IPS-NIHi7 (cell line): ENCODE measurements at regions not wholly inside any gene's neighbourhood (a gene's known extent, or its start where the extent isn't known, plus 50 kb on each side); places are given as distances from the start of the nearest gene placed in this dataset.

ENCODE experiments used
- DNase-seq: peaks from one replicate; pipeline ENCODE4 v3.0.0; 2012; ENCODE audit warnings: mixed read lengths; ENCODE audit errors: extremely low spot score

GRCh38 chr16:79980650-79981521, 380.3 kb upstream of the MAF start:
- DNase-seq, result no peak

GRCh38 chr16:79977940-79978836, 377.7 kb upstream of the MAF start:
- no peak for DNase-seq

DNA sequence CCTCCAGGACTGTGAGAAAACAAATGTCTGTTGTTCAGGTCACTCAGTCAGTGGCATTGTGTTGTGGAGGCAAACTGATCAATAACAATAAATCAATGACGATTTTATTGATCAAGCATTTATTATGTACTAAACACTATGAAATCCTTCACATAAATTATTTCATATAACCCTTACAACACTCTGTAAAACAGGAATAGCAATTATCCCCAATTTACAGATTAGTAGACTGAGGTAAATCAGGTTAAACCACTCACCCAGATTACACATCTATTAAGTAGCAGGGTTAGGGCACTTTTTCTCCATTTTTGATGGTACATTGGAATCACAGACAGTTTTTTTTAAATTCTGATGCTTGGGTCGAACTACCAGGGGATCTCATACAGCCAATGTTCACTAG, 372.8 kb upstream of the MAF start:
- DNase-seq, result no peak

DNA sequence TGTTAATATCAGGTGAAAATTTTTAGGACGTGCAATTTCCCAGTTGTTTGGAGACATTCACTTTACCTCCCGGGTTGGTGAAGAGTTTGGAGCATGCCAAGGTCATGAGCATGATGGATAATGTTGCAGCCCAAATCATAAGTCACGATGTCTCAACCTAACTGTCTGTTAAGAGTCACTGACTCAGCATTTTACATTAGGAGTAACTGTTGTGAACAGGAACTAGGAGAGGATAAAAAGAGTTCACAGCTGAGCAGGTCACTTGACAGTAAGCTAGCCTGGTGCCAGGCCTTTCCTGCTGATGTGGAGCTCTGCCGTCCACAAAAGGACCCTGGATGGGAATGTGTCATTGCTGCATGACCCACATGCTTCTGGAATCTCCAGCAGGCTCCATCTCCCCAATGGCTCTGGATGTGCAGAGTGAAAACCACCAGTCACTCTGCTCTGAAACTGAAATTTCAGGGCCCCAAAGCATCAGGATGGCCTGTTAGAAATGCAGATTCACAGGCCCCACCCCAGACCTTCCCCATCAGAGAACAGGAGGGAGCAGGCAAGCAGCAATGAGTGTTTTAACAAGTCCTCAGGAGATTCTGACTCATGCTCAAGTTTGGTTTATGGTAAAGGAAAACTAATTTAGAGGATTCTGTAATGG, 371.6 kb upstream of the MAF start:
- DNase-seq, result no peak

DNA sequence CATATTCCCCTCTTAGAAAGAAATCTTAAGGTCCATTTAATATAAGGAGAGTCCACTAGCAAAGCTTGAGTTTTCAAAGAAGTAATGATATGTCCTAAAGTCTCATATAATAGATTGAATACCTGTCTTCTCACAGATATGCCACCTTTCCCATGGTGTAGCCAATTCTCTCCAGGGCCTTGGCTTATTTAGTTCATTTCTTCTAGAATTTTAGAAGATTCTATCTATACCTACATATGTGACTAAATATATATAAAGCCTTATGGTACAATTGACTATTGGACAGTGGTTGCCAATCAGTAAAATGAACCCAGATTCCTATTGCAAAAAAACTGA, 370.7 kb upstream of the MAF start:
- no peak for DNase-seq

GRCh38 chr16:79970551-79971236, 370.2 kb upstream of the MAF start:
- DNase-seq, result no peak

DNA sequence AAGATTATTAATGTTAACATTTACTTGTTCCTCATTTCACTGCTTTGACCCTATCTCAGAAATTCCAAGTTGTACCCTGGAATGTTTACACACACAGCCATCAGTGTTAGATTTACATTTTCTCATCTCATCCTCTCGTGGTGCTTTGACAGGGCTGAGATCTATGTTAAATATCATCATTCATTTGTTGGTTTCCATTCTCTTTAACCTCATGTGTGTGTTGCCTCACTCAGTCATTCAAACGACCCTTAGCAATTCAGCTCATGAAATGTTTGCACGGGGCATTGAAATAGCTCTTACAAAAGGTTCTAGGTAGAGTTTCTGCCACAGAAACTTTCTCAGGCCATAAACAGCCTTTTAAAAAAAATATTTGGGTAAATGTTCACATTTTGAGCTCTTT, 369.6 kb upstream of the MAF start:
- no peak for DNase-seq

- no peak for DNase-seq
Observed at GRCh38 chr16:79969458-79969857, 368.9 kb upstream of the MAF start.

GRCh38 chr16:79966226-79966625, 365.7 kb upstream of the MAF start:
- no peak for DNase-seq

- no peak for DNase-seq
Observed at GRCh38 chr16:79965718-79966117, 365.2 kb upstream of the MAF start.

- DNase-seq, result no peak
Observed at GRCh38 chr16:79964104-79964503, 363.6 kb upstream of the MAF start.

- DNase-seq, result no peak
Observed at GRCh38 chr16:79962962-79963361, 362.4 kb upstream of the MAF start.

GRCh38 chr16:79959226-79959625, 358.7 kb upstream of the MAF start:
- no peak for DNase-seq

- DNase-seq, result no peak
Observed at GRCh38 chr16:79954921-79955705, 354.6 kb upstream of the MAF start.

DNA sequence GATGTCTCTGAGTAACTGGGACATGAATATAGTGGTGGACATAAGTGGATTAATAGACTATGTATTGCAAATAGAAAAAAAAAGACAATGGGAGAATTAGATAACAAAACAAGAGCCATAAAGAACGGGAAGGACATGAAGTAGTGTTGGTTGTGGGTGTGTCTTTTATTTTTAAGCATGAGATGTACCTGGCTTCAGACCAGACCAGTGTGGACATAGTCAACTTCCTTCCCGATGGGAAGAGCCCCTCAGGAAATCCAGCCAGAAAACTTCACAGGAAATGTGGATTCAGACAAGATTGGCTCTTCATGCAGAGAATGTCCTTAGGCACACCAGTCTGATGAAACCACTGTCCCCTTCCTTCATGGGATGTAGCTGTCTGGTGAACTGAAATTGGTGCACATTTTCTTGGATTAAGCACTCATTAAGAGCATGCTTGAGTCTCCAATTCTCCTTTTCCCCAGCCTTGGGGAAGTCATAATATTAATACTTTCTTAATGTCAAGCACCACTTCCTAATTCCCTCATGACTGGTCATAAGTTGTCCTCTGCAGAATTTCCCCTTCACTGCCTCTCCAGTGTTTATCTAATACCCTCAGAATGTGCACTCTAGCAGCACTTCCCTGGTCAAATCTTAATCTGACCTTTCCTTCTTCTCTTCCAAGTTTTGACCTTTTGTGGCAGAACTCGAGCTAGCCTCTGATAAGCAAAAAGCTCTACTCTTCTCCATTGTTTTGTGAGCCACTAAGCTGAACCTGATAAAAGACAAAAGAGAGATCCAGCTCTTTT, 350.6 kb upstream of the MAF start:
- DNase-seq, result no peak

- no peak for DNase-seq
Observed at GRCh38 chr16:79949417-79949816, 348.9 kb upstream of the MAF start.

DNA sequence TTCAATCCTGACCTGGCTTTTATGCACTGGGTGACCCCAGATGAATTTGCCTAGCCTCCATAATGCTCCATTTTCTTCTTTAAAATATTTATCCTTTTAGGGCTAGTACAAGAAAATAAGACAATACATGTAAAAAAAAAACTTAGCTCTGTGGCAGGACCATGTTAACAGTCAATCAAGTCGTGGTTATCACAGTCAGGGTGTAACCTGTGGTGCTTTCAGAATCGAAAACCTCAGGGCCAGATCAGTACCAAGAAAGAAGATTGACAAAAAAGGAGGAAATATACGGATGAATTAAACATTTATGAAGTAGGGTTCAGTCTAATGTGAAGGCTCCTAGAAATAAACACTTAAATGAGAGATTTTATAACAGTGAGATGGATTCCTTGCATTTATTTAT, 347.2 kb upstream of the MAF start:
- DNase-seq, result no peak

DNA sequence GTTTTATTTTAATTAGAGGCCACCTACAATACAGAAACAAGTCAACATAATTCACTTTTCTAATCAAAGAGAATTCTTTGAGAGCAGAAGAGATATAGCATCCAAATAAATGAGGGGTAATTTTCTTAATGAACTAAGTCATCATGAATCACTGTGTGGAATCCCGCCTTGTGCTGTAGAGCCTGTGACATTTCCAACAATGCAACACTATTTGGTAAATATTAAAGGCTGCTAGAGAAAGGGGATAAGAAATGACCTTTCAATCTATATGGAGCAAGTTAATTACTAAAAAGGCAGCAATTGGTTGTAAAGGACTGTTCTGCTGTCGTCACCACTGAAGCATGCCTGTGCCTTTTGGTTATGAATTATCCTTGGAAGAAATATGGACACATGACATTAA, 345.7 kb upstream of the MAF start:
- DNase-seq, result no peak

GRCh38 chr16:79943736-79944135, 343.2 kb upstream of the MAF start:
- no peak for DNase-seq

DNA sequence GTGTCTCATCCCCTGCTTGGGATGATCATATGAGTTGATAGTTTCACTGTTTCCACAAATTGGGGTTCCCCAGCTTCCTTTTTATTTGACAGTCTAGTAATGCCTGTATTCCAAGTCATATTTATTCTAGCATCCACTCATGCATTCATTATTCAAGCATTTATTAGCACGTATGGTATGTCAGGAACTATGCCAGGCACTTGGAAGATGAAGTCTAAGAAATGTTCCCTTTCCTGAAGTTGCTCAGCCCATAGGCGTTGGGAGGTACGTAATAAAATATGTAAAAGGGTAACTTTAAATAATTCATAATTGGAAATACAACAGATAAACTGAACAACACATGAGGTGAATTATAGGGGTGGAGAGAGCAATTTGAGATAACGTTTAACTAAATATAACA, 338.0 kb upstream of the MAF start:
- DNase-seq, result no peak
